Right cardiac atrium (tissue), 5 donors: ENCODE measurements at regions not wholly inside any gene's neighbourhood (a gene's known extent, or its start where the extent isn't known, plus 50 kb on each side); places are given as distances from the start of the nearest gene placed in this dataset.
A peak's percentile ranks its signal among the peaks of the same experiment; 100 is the strongest.

Experiments used
- ATAC-seq, 2 donors: fragments of 200-7000 bp; cut with Tn5 transposase; one replicate each; pipeline versions ENCODE4 v1.8.0 to v1.9.1; 2020; ENCODE audit warnings: moderate library complexity in 2 of 2, mild to moderate bottlenecking in 1 of 2
- DNase-seq, 3 donors: peaks; one replicate each; pipeline ENCODE4 v3.0.0-alpha.2; 2020
- H3K27ac ChIP-seq: one replicate; pipeline ENCODE4 v1.5.1; 2013; ENCODE audit warnings: mild to moderate bottlenecking, low read length, control low read depth, moderate library complexity
- H3K27me3 ChIP-seq: one replicate; pipeline ENCODE4 v1.6.1; 2013; ENCODE audit not compliant: control insufficient read depth, insufficient read depth
- H3K4me1 ChIP-seq: one replicate; pipeline ENCODE4 v1.6.1; 2013; ENCODE audit warnings: low read length; ENCODE audit not compliant: control insufficient read depth, insufficient read depth
- H3K4me3 ChIP-seq: one replicate; pipeline ENCODE4 v1.5.1; 2013; ENCODE audit warnings: low read length, control low read depth
- H3K9me3 ChIP-seq: one replicate; pipeline ENCODE4 v1.6.1; 2013; ENCODE audit warnings: low read length; ENCODE audit not compliant: control insufficient read depth
- WGBS: extraction: QIAGEN DNeasy Blood & Tissue Kit; methylation state at CpG from one replicate; pipeline ENCODE4 v1.1.7; 2013; 5-methylcytosine and 5-hydroxymethylcytosine counted together
- intact Hi-C, 4 donors: fragments of 100-400 bp; cut with DNase I; formaldehyde crosslinking; loops; one replicate each; pipeline versions ENCODE4 v1.11.0 to v1.14.0; 2022 to 2023
- donor health status: healthy with polysubstance abuse.
- donor health status: DM: no; HTN: yes; CAD: no.
- donor health status: DM: no; HTN: no; CAD: no.
- donor health status: DM: no; HTN: yes; CAD: no; lungs with severe emphysema.
- donor health status: DM: yes; HTN: yes; CAD: no.

DNA sequence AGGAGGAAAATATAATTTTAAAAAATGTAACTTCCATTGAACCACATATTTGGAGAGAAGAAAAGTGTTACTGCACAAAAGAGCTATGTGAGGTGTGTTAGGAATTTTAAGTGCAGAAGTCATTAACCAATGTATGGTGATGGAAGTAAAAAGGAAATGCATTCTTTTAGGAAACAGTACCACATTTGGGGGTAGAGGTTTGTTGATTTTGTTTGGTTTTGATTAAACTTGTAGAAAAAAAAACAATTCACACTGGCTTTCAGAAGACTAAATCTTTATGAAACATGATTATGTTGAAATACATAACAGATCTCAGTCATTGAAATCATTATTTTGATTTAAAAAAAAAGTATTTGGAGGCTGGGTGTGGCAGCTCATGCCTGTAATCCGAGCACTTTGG is 1287.0 kb upstream of the GJE1 start:
- DNase-seq (no peak), ATAC-seq (no peak)
- WGBS, result 89% methylated on average over 1 of the region's 1 CpG

DNA sequence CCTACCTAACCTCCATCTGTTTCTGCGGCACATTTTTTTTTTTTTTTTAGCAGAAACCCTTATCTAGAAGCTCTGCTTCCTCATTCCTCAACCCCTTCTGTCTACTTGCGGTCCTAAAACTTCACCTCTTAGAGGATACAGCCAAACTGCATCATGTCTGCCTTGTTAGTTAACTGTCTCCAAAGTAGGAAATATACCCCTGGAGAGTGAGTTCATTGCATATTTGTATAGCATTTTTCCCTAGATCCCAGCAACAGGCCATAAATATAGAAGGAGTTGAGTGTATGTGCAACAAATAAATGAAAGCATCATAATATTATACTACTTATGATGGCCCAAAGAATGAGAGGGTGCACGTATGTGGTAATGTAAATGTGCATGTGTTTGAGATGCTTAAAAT is 1288.6 kb upstream of the GJE1 start:
- no peak for ATAC-seq
- WGBS, result 90% methylated on average over 3 of the region's 3 CpGs
- intact Hi-C loops, result no loop called here
- no peak for DNase-seq
- Histone ChIP-seq H3K9me3 (no peaks in the 10 kb centered on the region), H3K4me1 (no peaks in the 10 kb centered on the region), H3K27me3 (no peaks in the 10 kb centered on the region), H3K4me3 (no peak overlapping the region), H3K27ac (no peak overlapping the region)

More for the DNA sequence above, 1287.0 kb upstream of the GJE1 start:
- intact Hi-C loops, result no loop called here
- H3K27ac ChIP-seq, result no peak overlapping the region
- H3K9me3 ChIP-seq, result no peaks in the 10 kb centered on the region
- no peaks in the 10 kb centered on the region for H3K4me1 ChIP-seq
- no peaks in the 10 kb centered on the region for H3K27me3 ChIP-seq
- H3K4me3 ChIP-seq, result no peak overlapping the region

DNA sequence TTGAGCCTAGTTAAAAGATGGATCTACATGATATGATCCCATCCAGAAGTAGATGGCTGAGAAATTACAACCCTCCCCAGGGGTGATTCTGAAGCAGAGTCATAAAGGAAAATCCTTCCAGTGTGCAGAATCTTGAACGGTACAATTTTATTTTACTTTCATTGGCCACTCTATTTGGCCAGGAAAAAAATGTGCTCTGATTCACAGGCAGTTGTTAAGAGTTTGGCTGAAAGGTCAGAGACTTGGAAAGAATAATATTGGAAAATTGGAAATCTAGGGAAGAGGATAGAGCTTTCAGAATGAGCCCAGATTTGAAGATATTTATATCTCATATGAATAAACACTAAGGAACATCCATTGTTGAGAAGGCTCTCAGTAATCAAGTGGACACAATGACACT is 1299.3 kb upstream of the GJE1 start:
- H3K27ac ChIP-seq, result no peak overlapping the region
- H3K4me3 ChIP-seq, result no peak overlapping the region
- intact Hi-C loops, result no loop called here
- DNase-seq (no peak), ATAC-seq (peak; percentile 52 to 54)
- 37% methylated on average over 1 of the region's 1 CpG for WGBS
- no peaks in the 10 kb centered on the region for H3K4me1 ChIP-seq
- no peaks in the 10 kb centered on the region for H3K27me3 ChIP-seq
- H3K9me3 ChIP-seq, result no peaks in the 10 kb centered on the region

DNA sequence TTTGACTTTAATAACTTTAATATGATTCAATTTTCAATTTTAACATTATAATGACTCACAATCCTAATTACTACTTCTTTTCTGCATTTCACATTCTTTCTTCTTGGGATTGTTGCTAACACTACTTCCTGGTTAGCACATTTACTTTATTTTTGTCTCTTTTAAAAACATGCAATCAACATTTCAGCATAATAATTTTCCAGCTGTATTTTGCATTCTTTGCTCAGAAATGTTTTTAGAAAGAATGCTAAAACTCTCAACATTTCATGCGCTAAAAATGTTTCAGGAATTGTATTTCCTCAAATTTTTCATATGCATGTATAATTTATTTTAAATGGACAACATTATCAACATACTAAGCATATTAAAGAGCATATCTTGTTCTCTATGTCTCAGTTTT is 1302.1 kb upstream of the GJE1 start:
- Histone ChIP-seq H3K27me3 (no peaks in the 10 kb centered on the region), H3K27ac (no peak overlapping the region), H3K4me3 (no peak overlapping the region), H3K9me3 (no peaks in the 10 kb centered on the region), H3K4me1 (no peaks in the 10 kb centered on the region)
- intact Hi-C loops, result no loop called here
- ATAC-seq (no peak), DNase-seq (no peak)
- 77% methylated on average over 1 of the region's 1 CpG for WGBS

DNA sequence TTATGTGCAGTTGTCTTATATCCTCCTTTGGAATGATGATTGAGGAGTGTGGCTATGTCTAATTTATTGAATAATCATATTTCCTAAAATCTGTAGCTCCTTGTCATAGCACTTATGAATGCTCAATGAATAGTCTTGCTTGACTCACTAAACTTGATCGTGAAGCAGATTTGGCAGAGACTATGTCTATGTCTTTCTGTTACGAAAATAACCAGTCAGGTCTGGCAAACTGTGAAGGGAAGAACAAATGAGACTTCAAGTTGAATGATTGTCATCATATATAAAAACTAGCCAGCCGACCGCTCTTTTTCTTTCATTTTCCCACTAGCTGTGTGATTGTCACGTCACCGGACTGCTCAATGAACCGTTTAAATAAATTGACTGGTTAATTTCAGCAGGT is 1303.9 kb upstream of the GJE1 start:
- H3K27me3 ChIP-seq, result no peaks in the 10 kb centered on the region
- ATAC-seq, result no peak
- no peak for DNase-seq
- no peak overlapping the region for H3K4me3 ChIP-seq
- H3K9me3 ChIP-seq, result no peaks in the 10 kb centered on the region
- 92% methylated on average over 7 of the region's 7 CpGs for WGBS
- H3K4me1 ChIP-seq, result no peaks in the 10 kb centered on the region
- intact Hi-C loops, result no loop called here
- no peak overlapping the region for H3K27ac ChIP-seq

DNA sequence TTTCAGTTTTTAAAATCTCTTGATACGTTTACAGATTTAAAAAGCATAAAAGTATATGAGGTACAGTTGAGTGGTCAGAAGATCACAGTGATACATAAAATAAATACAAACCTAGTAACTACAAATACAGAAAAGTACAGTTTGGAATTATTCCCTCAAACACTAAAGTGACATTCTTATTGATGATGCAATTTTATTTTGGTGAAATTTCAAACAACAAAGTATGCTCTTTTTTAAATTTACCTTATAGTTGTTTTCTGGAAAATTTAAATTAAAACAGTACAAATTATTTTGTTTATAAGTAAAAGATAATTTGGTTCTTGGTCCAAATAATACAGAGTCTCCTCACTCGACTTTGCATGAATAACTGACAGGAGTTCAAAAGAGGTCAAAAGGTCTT is 1305.1 kb upstream of the GJE1 start:
- Histone ChIP-seq H3K27ac (no peak overlapping the region), H3K4me1 (no peaks in the 10 kb centered on the region), H3K9me3 (no peaks in the 10 kb centered on the region), H3K27me3 (no peaks in the 10 kb centered on the region), H3K4me3 (no peak overlapping the region)
- DNase-seq (no peak), ATAC-seq (no peak)
- intact Hi-C loops, result no loop called here
- 78% methylated on average over 2 of the region's 2 CpGs for WGBS

DNA sequence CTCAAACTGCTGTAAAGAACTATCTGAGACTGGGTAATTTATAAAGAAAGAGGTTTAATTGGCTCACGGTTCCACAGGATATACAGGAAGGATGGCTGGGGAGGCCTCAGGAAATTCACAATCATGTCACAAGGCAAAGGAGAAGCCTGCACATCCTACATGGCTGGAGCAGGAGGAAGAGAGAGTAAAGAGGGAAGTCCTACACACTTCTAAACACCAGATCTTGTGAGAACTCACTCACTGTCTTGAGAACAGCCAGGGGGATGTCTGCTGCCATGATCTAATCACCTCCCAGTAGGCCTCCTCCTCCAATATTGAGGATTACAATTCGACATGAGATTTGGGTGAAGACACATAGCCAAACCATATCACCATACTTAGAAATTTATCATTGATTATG is 1307.0 kb upstream of the GJE1 start:
- DNase-seq (no peak), ATAC-seq (no peak)
- intact Hi-C loops, result no loop called here
- Histone ChIP-seq H3K4me3 (no peak overlapping the region), H3K27ac (no peak overlapping the region), H3K9me3 (no peaks in the 10 kb centered on the region), H3K4me1 (no peaks in the 10 kb centered on the region), H3K27me3 (no peaks in the 10 kb centered on the region)
- WGBS, result 78% methylated on average over 2 of the region's 2 CpGs

DNA sequence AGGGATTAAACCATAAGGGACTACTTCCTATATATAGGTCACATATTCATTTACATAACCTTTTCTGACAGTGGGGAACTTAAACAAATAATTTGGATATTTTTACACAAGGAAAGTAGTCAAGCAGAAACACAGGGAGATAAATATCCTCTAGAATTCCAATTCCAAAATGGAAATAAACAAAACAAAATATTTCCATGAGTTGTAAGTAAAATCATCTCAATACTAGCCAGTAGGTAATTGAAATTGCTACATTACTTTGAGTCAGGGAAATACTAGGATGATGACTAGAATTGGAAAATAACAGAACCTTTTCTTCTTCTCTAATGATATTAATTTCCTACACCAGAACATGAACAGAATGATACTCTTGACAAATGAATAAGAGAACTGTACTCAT is 1308.1 kb upstream of the GJE1 start:
- Histone ChIP-seq H3K27me3 (no peaks in the 10 kb centered on the region), H3K4me1 (no peaks in the 10 kb centered on the region), H3K4me3 (no peak overlapping the region), H3K9me3 (no peaks in the 10 kb centered on the region), H3K27ac (no peak overlapping the region)
- intact Hi-C loops, result no loop called here
- no peak for ATAC-seq
- DNase-seq, result no peak

DNA sequence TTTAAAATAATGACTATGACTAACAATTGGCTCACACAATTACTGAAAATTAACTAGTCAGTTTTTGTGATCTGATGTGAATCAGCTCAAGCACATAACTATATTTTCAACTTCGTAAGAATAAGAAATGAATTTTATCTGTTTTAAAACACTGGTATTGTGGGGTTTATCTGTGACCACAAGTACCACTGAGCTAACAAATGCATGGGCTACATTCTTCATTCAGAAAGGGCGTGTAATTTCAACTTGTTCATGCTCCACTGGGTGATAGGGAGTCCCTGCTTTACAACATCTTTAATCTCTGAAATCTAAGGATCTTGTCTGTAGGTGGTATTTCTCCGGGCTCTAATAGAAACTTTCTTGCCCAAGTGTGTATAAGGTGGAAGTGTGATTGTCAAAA is 1311.5 kb upstream of the GJE1 start:
- no peak for ATAC-seq
- H3K27me3 ChIP-seq, result no peaks in the 10 kb centered on the region
- H3K27ac ChIP-seq, result no peak overlapping the region
- WGBS, result 90% methylated on average over 3 of the region's 3 CpGs
- H3K9me3 ChIP-seq, result no peaks in the 10 kb centered on the region
- intact Hi-C loops, result no loop called here
- DNase-seq, result no peak
- H3K4me1 ChIP-seq, result no peaks in the 10 kb centered on the region
- no peak overlapping the region for H3K4me3 ChIP-seq

DNA sequence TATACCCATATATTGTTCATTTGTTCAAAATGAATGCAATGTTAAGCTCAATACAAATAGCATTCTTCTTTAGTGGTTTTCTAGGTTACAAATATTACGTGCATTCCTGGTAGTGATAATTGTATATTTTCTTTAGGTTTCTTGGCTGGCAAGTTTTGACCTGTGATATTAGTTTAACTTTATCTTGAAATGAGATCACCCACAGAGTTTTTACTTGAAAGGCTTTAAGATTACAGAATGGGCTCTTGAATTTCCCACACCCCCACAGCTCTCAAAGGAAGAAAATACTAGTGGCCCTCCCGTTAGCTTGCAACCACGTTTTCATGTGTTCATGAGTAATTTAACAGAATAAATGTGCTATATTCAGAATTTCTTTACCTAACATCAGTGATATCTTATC is 1315.5 kb upstream of the GJE1 start:
- intact Hi-C loops, result no loop called here
- H3K27me3 ChIP-seq, result no peaks in the 10 kb centered on the region
- H3K4me1 ChIP-seq, result no peaks in the 10 kb centered on the region
- H3K9me3 ChIP-seq, result no peaks in the 10 kb centered on the region
- no peak for ATAC-seq
- no peak overlapping the region for H3K4me3 ChIP-seq
- no peak overlapping the region for H3K27ac ChIP-seq
- no peak for DNase-seq
- 81% methylated on average over 3 of the region's 3 CpGs for WGBS

DNA sequence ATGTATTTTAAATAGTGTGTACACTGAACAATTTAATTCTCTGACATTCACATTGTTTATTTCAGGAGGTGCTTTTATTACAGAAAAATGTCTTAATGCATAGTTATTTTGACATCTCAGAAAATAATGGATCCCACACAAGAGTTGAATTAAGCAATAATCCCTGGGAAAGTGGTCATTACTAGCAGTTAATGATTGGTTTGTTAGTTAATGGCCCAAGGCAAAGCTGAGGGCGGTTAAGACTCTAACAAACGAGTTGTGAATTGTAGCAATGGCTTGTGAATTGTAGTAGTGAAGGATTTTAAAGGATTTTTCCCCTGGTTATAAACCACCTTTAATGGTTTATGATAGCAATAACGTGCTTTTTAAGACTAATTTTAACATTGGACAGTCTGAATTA is 1316.0 kb upstream of the GJE1 start:
- Histone ChIP-seq H3K9me3 (no peaks in the 10 kb centered on the region), H3K27ac (no peak overlapping the region), H3K4me3 (no peak overlapping the region), H3K27me3 (no peaks in the 10 kb centered on the region), H3K4me1 (no peaks in the 10 kb centered on the region)
- DNase-seq, result no peak
- no peak for ATAC-seq
- intact Hi-C loops, result no loop called here
- WGBS, result 93% methylated on average over 3 of the region's 3 CpGs

DNA sequence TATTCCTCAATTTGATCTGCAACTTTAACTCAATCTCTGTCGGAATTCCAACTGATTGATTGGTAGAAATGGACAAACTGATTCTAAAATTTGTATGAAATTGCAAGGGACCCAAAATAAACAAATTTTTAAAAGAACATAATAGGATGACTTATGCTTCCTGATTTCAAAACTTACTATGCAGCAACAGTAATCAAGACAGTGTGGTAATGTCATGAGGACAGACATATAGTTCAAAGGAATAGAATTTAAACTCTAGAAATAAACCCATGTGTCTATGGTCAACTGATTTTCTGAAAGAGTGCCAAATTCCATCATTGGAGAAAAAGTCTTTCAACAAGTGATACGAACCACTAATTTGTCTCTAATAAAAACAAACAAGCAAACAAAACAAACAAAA is 1320.1 kb upstream of the GJE1 start:
- H3K9me3 ChIP-seq, result no peaks in the 10 kb centered on the region
- H3K27me3 ChIP-seq, result no peaks in the 10 kb centered on the region
- no peak for ATAC-seq
- DNase-seq, result no peak
- no peak overlapping the region for H3K4me3 ChIP-seq
- H3K27ac ChIP-seq, result no peak overlapping the region
- H3K4me1 ChIP-seq, result no peaks in the 10 kb centered on the region
- intact Hi-C loops, result no loop called here
- 86% methylated on average over 2 of the region's 2 CpGs for WGBS
